ENCODE measurements at regions not wholly inside any gene's neighbourhood (a gene's known extent, or its start where the extent isn't known, plus 50 kb on each side); places are given as distances from the start of the nearest gene placed in this dataset.
"Not testable (repeated sequence)": the region's sequence is repeated elsewhere in the genome, so short reads cannot be mapped to it uniquely, and the experiment has no call there.

- H3K9me3 Mint-ChIP-seq; POLR2A ChIA-PET; H3K9me3 ChIP-seq (ENCODE audit: control insufficient read depth in 2 of 3, low read length in 3 of 3); H3K27me3 ChIP-seq (ENCODE audit: control insufficient read depth in 2 of 2, insufficient read depth in 2 of 2, low read length in 2 of 2); H3K4me3 ChIP-seq (ENCODE audit: low read length); H3K27me3 Mint-ChIP-seq; intact Hi-C loops (cut with micrococcal nuclease); H3K4me1 ChIP-seq (ENCODE audit: control insufficient read depth in 2 of 2, insufficient read depth in 2 of 2, low read length in 2 of 2); ATAC-seq; H3K36me3 Mint-ChIP-seq; H3K27ac Mint-ChIP-seq; H3K4me1 Mint-ChIP-seq; H3K36me3 ChIP-seq (ENCODE audit: control insufficient read depth in 2 of 3, insufficient read depth in 3 of 3, low read length in 3 of 3); CTCF ChIA-PET; H3K27ac ChIP-seq (ENCODE audit: low read depth, low read length); DNase-seq; H3K4me3 Mint-ChIP-seq: not testable (repeated sequence)
These were observed 1053.9 kb upstream of the SLIT2 start for GRCh38 chr4:19197838-19198237.

GRCh38 chr4:19195696-19196095, 1056.0 kb upstream of the SLIT2 start:
- no peaks in the 10 kb centered on the region for H3K4me1 Mint-ChIP-seq
- H3K27me3 Mint-ChIP-seq, result no peaks in the 10 kb centered on the region
- Histone ChIP-seq H3K36me3 (ENCODE audit: control insufficient read depth in 2 of 3, insufficient read depth in 3 of 3, low read length in 3 of 3) (no peaks in the 10 kb centered on the region), H3K4me3 (ENCODE audit: low read length) (no peak overlapping the region), H3K27ac (ENCODE audit: low read depth, low read length) (no peak overlapping the region), H3K27me3 (ENCODE audit: control insufficient read depth in 2 of 2, insufficient read depth in 2 of 2, low read length in 2 of 2) (no peaks in the 10 kb centered on the region), H3K4me1 (ENCODE audit: control insufficient read depth in 2 of 2, insufficient read depth in 2 of 2, low read length in 2 of 2) (no peaks in the 10 kb centered on the region), H3K9me3 (ENCODE audit: control insufficient read depth in 2 of 3, low read length in 3 of 3) (no peaks in the 10 kb centered on the region)
- no peak for ATAC-seq
- H3K9me3 Mint-ChIP-seq, result peaks cover 0 to 12% (median 3%) of the 10 kb centered on the region in 11 donors
- H3K27ac Mint-ChIP-seq, result no peak overlapping the region
- no peak for DNase-seq
- no peaks in the 10 kb centered on the region for H3K36me3 Mint-ChIP-seq
- intact Hi-C loops (cut with micrococcal nuclease), result no loop called here
- no peak overlapping the region for H3K4me3 Mint-ChIP-seq
- POLR2A ChIA-PET, result no interaction called here
- CTCF ChIA-PET, result no interaction called here

DNA sequence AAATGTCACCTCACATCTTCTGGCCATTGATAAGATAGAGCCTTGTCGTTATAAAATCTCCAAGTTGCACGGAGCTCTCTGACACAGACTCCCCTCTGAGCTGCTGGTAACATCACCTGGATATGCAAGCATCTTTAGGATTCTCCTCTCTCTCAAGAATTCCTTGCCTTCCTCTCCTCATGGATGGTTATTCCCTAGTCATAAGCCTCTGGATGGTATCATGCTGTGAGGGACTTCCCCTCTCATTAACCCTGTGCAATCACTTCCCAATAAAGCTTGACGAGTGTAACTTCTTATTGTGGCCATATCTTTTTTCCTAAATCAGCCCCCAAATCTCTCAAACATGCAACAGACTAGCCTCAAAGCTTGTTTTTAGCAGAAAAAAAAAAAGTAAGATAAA, 1057.0 kb upstream of the SLIT2 start:
- Histone ChIP-seq H3K36me3 (ENCODE audit: control insufficient read depth in 2 of 3, insufficient read depth in 3 of 3, low read length in 3 of 3) (no peaks in the 10 kb centered on the region), H3K27ac (ENCODE audit: low read depth, low read length) (no peak overlapping the region), H3K4me3 (ENCODE audit: low read length) (no peak overlapping the region), H3K4me1 (ENCODE audit: control insufficient read depth in 2 of 2, insufficient read depth in 2 of 2, low read length in 2 of 2) (no peaks in the 10 kb centered on the region), H3K9me3 (ENCODE audit: control insufficient read depth in 2 of 3, low read length in 3 of 3) (no peaks in the 10 kb centered on the region), H3K27me3 (ENCODE audit: control insufficient read depth in 2 of 2, insufficient read depth in 2 of 2, low read length in 2 of 2) (no peaks in the 10 kb centered on the region)
- ATAC-seq (no peak), DNase-seq (no peak)
- H3K27ac Mint-ChIP-seq, result no peak overlapping the region
- no peaks in the 10 kb centered on the region for H3K4me1 Mint-ChIP-seq
- peaks cover 0 to 12% (median 3%) of the 10 kb centered on the region in 11 donors for H3K9me3 Mint-ChIP-seq
- no peak overlapping the region for H3K4me3 Mint-ChIP-seq
- CTCF ChIA-PET, result no interaction called here
- intact Hi-C loops (cut with micrococcal nuclease), result no loop called here
- POLR2A ChIA-PET, result no interaction called here
- no peaks in the 10 kb centered on the region for H3K27me3 Mint-ChIP-seq
- no peaks in the 10 kb centered on the region for H3K36me3 Mint-ChIP-seq

DNA sequence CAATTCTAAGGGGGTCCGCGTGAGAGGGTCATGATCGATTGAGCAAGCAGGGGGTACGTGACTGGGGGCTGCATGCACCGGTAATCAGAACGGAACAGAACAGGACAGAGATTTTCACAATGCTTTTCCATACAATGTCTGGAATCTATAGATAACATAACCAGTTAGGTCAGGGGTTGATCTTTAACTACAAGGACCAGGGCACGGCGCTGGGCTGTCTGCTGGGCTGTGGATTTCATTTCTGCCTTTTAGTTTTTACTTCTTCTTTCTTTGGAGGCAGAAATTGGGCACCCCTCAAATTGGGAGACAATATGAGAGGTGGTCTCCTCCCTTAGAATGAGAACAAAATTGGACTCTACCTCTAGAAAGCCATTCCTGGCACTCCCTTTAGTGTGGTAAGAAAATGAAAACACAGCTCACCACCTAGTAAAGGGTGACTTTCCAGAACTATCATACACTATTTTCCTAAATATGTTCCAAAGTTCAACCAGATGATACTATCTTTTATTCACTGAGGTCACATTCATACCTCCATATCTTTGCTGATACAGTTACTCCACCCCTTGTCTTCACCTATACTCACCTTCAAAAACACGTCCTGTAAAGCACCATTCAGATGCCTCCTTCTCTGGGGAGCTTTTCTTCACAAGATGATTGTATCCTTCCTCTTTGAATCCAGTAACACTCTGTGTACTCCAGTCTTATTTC, 1058.3 kb upstream of the SLIT2 start:
- H3K4me1 ChIP-seq (ENCODE audit: control insufficient read depth in 2 of 2, insufficient read depth in 2 of 2, low read length in 2 of 2), result no peaks in the 10 kb centered on the region
- no peak overlapping the region for H3K27ac ChIP-seq (ENCODE audit: low read depth, low read length)
- no peak for ATAC-seq
- H3K36me3 ChIP-seq (ENCODE audit: control insufficient read depth in 2 of 3, insufficient read depth in 3 of 3, low read length in 3 of 3), result no peaks in the 10 kb centered on the region
- Mint-ChIP-seq H3K36me3 (no peaks in the 10 kb centered on the region), H3K4me1 (no peaks in the 10 kb centered on the region), H3K4me3 (no peak overlapping the region), H3K9me3 (peaks cover 0 to 14% (median 3%) of the 10 kb centered on the region in 11 donors), H3K27me3 (no peaks in the 10 kb centered on the region), H3K27ac (no peak overlapping the region)
- H3K27me3 ChIP-seq (ENCODE audit: control insufficient read depth in 2 of 2, insufficient read depth in 2 of 2, low read length in 2 of 2), result no peaks in the 10 kb centered on the region
- H3K4me3 ChIP-seq (ENCODE audit: low read length), result no peak overlapping the region
- intact Hi-C loops (cut with micrococcal nuclease), result no loop called here
- POLR2A ChIA-PET, result no interaction called here
- CTCF ChIA-PET, result no interaction called here
- no peak for DNase-seq
- no peaks in the 10 kb centered on the region for H3K9me3 ChIP-seq (ENCODE audit: control insufficient read depth in 2 of 3, low read length in 3 of 3)

DNA sequence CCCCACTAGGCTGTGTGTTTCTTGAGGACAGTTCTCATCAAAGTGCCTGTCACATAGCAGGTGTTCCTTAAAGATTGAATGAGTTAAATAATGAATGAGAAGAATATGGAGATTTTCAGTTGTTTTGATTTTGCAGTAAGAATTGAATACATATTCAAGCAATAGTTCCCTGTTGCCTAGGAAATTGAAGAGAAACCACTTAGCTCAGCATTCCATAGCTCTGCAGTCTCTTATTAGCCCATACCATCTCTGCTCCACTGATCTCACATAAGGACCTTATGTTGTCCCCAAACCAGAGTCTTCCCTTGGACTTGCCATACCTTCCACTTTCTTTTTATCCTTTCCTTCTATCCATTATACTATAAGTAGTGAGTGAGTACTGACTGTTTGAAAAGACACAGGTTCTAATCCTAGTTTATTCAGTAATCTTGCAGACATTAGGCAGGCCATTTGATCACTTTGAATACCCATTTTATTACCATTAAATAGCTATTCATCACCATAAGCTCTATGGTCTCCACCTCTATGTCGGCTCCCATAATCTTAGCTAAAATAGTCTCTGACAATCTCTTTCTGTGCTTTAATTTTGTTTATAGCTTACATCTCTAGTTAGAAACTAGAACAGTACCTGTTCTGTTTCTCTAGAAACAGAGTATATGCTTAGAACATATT, 1059.6 kb upstream of the SLIT2 start:
- Histone ChIP-seq H3K9me3 (ENCODE audit: control insufficient read depth in 2 of 3, low read length in 3 of 3) (no peaks in the 10 kb centered on the region), H3K27ac (ENCODE audit: low read depth, low read length) (no peak overlapping the region), H3K27me3 (ENCODE audit: control insufficient read depth in 2 of 2, insufficient read depth in 2 of 2, low read length in 2 of 2) (no peaks in the 10 kb centered on the region), H3K4me1 (ENCODE audit: control insufficient read depth in 2 of 2, insufficient read depth in 2 of 2, low read length in 2 of 2) (no peaks in the 10 kb centered on the region), H3K36me3 (ENCODE audit: control insufficient read depth in 2 of 3, insufficient read depth in 3 of 3, low read length in 3 of 3) (no peaks in the 10 kb centered on the region), H3K4me3 (ENCODE audit: low read length) (no peak overlapping the region)
- intact Hi-C loops (cut with micrococcal nuclease), result no loop called here
- Mint-ChIP-seq H3K27me3 (no peaks in the 10 kb centered on the region), H3K4me1 (no peaks in the 10 kb centered on the region), H3K27ac (no peak overlapping the region), H3K36me3 (no peaks in the 10 kb centered on the region), H3K9me3 (peaks cover 0 to 11% (median 3%) of the 10 kb centered on the region in 11 donors), H3K4me3 (no peak overlapping the region)
- ATAC-seq (no peak), DNase-seq (no peak)
- POLR2A ChIA-PET, result interaction anchor here (0.7 kb wide), 1 partner anchor 12 kb away, joined by 3 read pairs; no protein-coding TSS in a partner anchor
- CTCF ChIA-PET, result no interaction called here

DNA sequence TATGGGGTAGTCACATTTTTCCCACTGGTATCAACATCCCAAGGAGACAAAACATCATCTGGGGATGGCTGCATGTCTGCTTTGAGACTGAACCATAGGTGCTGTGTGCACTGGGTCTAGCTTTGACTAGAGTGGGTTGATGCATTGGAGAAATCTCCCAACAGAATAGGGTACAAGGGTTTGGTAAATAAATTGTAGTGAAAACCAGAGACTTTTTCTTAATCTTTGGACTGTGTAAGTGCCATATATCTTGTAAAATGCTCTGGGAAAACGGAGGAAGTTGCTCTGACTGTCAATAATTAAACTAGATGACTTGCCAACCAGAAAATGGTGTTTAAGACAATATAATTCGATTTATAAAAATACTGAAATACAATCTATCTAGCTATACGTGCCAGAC, 1064.0 kb upstream of the SLIT2 start:
- Mint-ChIP-seq H3K27me3 (no peaks in the 10 kb centered on the region), H3K36me3 (no peaks in the 10 kb centered on the region), H3K9me3 (peaks cover 0 to 8% (median 3%) of the 10 kb centered on the region in 11 donors), H3K4me1 (no peaks in the 10 kb centered on the region), H3K27ac (no peak overlapping the region), H3K4me3 (no peak overlapping the region)
- ATAC-seq (no peak), DNase-seq (no peak)
- no peaks in the 10 kb centered on the region for H3K9me3 ChIP-seq (ENCODE audit: control insufficient read depth in 2 of 3, low read length in 3 of 3)
- intact Hi-C loops (cut with micrococcal nuclease), result no loop called here
- no peak overlapping the region for H3K27ac ChIP-seq (ENCODE audit: low read depth, low read length)
- CTCF ChIA-PET, result no interaction called here
- POLR2A ChIA-PET, result no interaction called here
- H3K36me3 ChIP-seq (ENCODE audit: control insufficient read depth in 2 of 3, insufficient read depth in 3 of 3, low read length in 3 of 3), result no peaks in the 10 kb centered on the region
- H3K27me3 ChIP-seq (ENCODE audit: control insufficient read depth in 2 of 2, insufficient read depth in 2 of 2, low read length in 2 of 2), result no peaks in the 10 kb centered on the region
- no peaks in the 10 kb centered on the region for H3K4me1 ChIP-seq (ENCODE audit: control insufficient read depth in 2 of 2, insufficient read depth in 2 of 2, low read length in 2 of 2)
- H3K4me3 ChIP-seq (ENCODE audit: low read length), result no peak overlapping the region

GRCh38 chr4:19187096-19187495, 1064.6 kb upstream of the SLIT2 start:
- ChIA-PET POLR2A (no interaction called here), CTCF (no interaction called here)
- intact Hi-C loops (cut with micrococcal nuclease), result no loop called here
- Histone ChIP-seq H3K27me3 (ENCODE audit: control insufficient read depth in 2 of 2, insufficient read depth in 2 of 2, low read length in 2 of 2) (no peaks in the 10 kb centered on the region), H3K27ac (ENCODE audit: low read depth, low read length) (no peak overlapping the region), H3K4me1 (ENCODE audit: control insufficient read depth in 2 of 2, insufficient read depth in 2 of 2, low read length in 2 of 2) (no peaks in the 10 kb centered on the region), H3K36me3 (ENCODE audit: control insufficient read depth in 2 of 3, insufficient read depth in 3 of 3, low read length in 3 of 3) (no peaks in the 10 kb centered on the region), H3K9me3 (ENCODE audit: control insufficient read depth in 2 of 3, low read length in 3 of 3) (no peaks in the 10 kb centered on the region), H3K4me3 (ENCODE audit: low read length) (no peak overlapping the region)
- Mint-ChIP-seq H3K4me1 (no peaks in the 10 kb centered on the region), H3K27me3 (no peaks in the 10 kb centered on the region), H3K27ac (no peak overlapping the region), H3K4me3 (no peak overlapping the region), H3K36me3 (no peaks in the 10 kb centered on the region), H3K9me3 (peaks cover 0 to 6% (median 4%) of the 10 kb centered on the region in 11 donors)
- no peak for ATAC-seq
- no peak for DNase-seq
